ENCODE measurements at regions not wholly inside any gene's neighbourhood (a gene's known extent, or its start where the extent isn't known, plus 50 kb on each side); places are given as distances from the start of the nearest gene placed in this dataset.

DNA sequence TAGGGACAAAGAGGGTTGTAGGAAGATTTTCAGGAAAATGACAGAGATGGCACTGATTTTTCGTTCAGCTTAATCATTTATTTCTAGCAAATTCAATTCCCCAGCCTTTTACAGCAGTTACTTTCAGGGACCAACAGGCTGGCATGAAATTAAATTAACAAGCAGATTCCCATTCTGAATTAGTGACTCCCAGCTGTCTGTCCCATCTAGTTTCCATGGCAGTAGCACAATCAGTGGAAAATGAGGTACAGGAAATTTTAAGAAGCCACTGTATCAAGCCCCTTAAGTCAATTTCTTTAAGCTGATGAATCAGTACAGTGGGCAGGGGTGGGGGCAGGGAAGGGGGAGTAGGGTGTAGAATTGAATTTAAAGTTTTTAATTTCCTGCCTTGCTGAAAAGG is 121.1 kb upstream of the TEX13C start:
- TF ChIP-seq CTCF (IDR thresholded peaks at IDR 0.05; ENCODE audit: borderline replicate concordance, insufficient read depth, low read depth, low read length) = no peak
- no peak overlapping the region for H3K4me3 ChIP-seq (ENCODE audit: low read depth, low read length)

GRCh38 chrX:125202591-125203248 is 117.0 kb upstream of the TEX13C start:
- TF ChIP-seq CTCF (IDR thresholded peaks at IDR 0.05; ENCODE audit: borderline replicate concordance, insufficient read depth, low read depth, low read length) = no peak
- no peak overlapping the region for H3K4me3 ChIP-seq (ENCODE audit: low read depth, low read length)

GRCh38 chrX:125203365-125203736 is 116.3 kb upstream of the TEX13C start:
- H3K4me3 ChIP-seq (ENCODE audit: low read depth, low read length) = no peak overlapping the region
- no peak for TF ChIP-seq CTCF (IDR thresholded peaks at IDR 0.05; ENCODE audit: borderline replicate concordance, insufficient read depth, low read depth, low read length)

DNA sequence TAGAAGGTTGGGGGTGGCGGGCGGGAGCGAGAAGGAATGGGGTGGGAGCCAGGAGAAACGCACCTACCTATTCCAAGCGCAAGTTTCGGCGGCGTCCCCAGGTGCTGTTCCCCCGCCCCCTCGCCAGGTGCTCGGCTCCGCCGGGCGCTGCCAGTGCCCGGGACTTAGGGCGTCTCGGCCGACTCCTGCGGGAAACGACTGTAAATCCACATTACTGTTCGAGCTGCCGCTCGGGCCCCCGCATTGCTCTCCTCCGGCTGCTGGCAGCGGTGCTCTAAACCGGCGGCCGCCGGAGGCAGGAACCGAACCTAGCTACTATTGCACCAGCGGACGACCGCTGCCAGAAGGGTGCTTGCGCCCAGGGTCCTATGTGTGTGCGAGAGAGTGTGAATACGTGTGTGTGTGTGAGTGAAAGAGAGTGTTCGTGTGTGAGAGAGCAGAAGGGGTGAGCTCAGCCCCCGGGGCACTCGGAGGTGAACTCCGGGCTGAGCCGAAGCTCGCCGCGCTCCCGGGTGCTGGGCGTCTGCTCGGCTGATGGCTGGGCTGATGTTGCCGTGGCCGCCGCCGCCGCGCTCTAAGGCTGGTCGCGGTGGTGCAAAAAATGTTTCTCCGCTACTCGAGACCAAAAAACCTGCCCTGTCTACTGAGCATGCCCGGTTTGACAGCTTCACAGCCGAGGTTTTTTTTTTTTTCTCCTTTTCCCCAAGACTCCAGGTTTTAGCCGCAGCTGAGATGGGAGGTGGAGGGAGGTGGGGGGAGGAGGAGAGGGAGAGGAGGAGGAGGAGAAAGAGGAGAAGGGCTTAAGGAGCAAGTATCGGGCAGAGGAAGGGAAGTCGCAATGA is 115.7 kb upstream of the TEX13C start:
- TF ChIP-seq CTCF (IDR thresholded peaks at IDR 0.05; ENCODE audit: borderline replicate concordance, insufficient read depth, low read depth, low read length) = no peak
- no peak overlapping the region for H3K4me3 ChIP-seq (ENCODE audit: low read depth, low read length)

DNA sequence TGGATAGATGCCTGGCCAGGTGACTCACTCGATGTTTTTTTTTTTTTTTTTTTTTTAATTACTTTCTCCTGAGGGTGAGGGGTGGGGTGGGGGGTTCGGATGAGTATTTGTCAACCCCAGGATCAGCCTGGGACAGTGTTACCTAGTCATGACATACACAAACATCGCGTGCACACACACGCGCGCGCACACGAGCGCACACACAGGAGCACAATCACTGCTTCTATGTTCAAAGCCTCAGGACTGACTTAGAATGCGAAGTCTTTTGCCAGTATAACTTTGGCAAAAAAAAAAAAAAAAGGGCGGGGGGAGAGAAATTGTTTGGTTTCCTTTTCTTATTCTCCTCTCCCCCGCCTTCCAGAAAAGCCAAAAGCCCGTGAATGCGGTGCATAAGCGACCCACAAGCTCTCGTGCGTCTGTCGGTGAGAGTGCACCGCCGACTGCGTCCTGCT is 115.0 kb upstream of the TEX13C start:
- H3K4me3 ChIP-seq (ENCODE audit: low read depth, low read length) = no peak overlapping the region
- TF ChIP-seq CTCF (IDR thresholded peaks at IDR 0.05; ENCODE audit: borderline replicate concordance, insufficient read depth, low read depth, low read length) = no peak

GRCh38 chrX:125205133-125205917 is 114.3 kb upstream of the TEX13C start:
- no peak for TF ChIP-seq CTCF (IDR thresholded peaks at IDR 0.05; ENCODE audit: borderline replicate concordance, insufficient read depth, low read depth, low read length)
- H3K4me3 ChIP-seq (ENCODE audit: low read depth, low read length) = no peak overlapping the region

Data from GM12875 (cell line).